MM.1S (cell line): ENCODE measurements at regions not wholly inside any gene's neighbourhood (a gene's known extent, or its start where the extent isn't known, plus 50 kb on each side); places are given as distances from the start of the nearest gene placed in this dataset.

Experiments used
- CTCF ChIP-seq: fragments of 300-600 bp; sonication (generic); IDR thresholded peaks from 2 replicates; pipeline ENCODE4 v1.5.1; 2016; ENCODE audit warnings: antibody characterized with exemption, low read length, mixed read lengths
- EZH2 ChIP-seq: fragments of 300-600 bp; sonication (generic); optimal IDR thresholded peaks from 2 replicates; pipeline ENCODE3; 2017; ENCODE audit warnings: low read depth, mild to moderate bottlenecking, antibody characterized with exemption, low read length, mixed read lengths
- EZH2phosphoT487 ChIP-seq: fragments of 300-600 bp; sonication (generic); IDR thresholded peaks from 2 replicates; pipeline ENCODE4 v1.6.1; 2018; ENCODE audit warnings: antibody characterized with exemption, low read length

- TF ChIP-seq CTCF (no peak), EZH2 (no peak), EZH2phosphoT487 (no peak)
Observed at GRCh38 chr14:104250175-104250574, 111.8 kb downstream of the KIF26A start.
